ENCODE measurements at regions not wholly inside any gene's neighbourhood (a gene's known extent, or its start where the extent isn't known, plus 50 kb on each side); places are given as distances from the start of the nearest gene placed in this dataset.

DNA sequence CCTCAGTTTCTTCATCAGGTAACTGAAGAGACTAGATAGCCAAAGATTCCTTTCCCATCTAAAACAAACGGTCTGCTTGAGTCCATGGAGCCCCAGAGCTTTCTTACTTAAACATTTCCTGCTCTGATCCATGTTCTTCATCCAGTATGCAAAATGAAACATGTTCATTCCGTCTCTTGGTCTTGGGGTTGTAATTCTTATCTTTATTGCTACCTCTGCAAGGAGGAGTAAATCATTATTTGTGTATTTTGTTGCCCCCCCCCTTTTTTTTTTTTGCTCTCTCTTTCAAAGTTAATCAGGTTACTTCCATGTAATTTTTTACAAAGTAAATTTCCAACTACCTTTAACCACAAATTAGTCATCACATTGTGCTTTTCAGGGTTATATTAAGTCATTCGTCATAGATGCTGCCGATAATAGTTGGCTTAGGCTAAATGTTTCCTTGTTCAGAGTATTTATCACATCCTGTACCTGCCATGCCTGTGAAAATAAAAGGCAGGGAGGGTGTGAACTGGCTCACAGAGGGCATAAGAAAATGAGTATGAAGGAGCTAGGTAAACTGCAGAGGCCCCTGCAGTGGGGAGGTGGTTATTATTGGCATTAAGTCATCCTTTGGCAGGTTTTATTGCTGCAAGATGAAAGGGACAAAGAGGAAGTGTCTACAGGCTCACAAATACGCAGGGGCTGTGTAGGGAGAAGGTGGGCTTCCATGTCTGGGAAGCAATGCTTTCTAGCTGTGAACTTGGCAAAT lies 76.7 kb upstream of the HS3ST1 start:
- no peaks in the 10 kb centered on the region for H3K4me1 ChIP-seq (ENCODE audit: control insufficient read depth in 1 of 2, low read depth in 2 of 2)
- ATAC-seq (ENCODE audit: insufficient number of reproducible peaks, low FRiP score, low read depth) (no peak), DNase-seq (ENCODE audit: low spot score) (no peak)
- no peaks in the 10 kb centered on the region for H3K36me3 ChIP-seq
- H3K4me3 ChIP-seq: no peak overlapping the region
- no peaks in the 10 kb centered on the region for H3K9me3 ChIP-seq
- TF ChIP-seq, protein P1, sequence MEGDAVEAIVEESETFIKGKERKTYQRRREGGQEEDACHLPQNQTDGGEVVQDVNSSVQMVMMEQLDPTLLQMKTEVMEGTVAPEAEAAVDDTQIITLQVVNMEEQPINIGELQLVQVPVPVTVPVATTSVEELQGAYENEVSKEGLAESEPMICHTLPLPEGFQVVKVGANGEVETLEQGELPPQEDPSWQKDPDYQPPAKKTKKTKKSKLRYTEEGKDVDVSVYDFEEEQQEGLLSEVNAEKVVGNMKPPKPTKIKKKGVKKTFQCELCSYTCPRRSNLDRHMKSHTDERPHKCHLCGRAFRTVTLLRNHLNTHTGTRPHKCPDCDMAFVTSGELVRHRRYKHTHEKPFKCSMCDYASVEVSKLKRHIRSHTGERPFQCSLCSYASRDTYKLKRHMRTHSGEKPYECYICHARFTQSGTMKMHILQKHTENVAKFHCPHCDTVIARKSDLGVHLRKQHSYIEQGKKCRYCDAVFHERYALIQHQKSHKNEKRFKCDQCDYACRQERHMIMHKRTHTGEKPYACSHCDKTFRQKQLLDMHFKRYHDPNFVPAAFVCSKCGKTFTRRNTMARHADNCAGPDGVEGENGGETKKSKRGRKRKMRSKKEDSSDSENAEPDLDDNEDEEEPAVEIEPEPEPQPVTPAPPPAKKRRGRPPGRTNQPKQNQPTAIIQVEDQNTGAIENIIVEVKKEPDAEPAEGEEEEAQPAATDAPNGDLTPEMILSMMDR (IDR thresholded peaks at IDR 0.05): no peak
- H3K27ac ChIP-seq: no peak overlapping the region
- no peaks in the 10 kb centered on the region for H3K27me3 ChIP-seq (replicated peaks; ENCODE audit: insufficient read depth)

DNA sequence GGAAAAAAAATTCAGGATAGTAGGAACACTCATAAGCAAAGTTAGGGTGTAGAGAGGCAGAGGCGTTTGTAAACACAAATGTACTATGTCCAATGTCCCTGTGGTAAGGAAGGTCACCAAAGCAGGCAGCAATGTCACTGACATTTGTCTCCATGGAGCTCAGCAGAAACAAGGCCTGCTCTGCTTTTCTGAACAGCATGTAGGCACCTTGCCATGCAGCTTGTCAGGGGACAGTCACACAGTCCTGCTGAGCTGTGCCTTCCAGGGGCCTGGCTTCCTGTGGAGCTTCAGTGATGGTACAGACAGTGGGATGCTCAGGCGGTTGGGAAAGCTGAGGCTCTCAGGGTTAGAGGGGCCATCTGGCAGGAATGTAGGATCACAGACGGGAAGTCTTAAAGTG lies 74.5 kb upstream of the HS3ST1 start:
- Histone ChIP-seq H3K4me3 (no peak overlapping the region), H3K27ac (no peak overlapping the region), H3K36me3 (no peaks in the 10 kb centered on the region), H3K27me3 (replicated peaks; ENCODE audit: insufficient read depth) (no peaks in the 10 kb centered on the region), H3K9me3 (no peaks in the 10 kb centered on the region), H3K4me1 (ENCODE audit: control insufficient read depth in 1 of 2, low read depth in 2 of 2) (no peaks in the 10 kb centered on the region)
- TF ChIP-seq, protein P1 (IDR thresholded peaks at IDR 0.05): no peak
- DNase-seq (ENCODE audit: low spot score) (no peak), ATAC-seq (ENCODE audit: insufficient number of reproducible peaks, low FRiP score, low read depth) (no peak)

DNA sequence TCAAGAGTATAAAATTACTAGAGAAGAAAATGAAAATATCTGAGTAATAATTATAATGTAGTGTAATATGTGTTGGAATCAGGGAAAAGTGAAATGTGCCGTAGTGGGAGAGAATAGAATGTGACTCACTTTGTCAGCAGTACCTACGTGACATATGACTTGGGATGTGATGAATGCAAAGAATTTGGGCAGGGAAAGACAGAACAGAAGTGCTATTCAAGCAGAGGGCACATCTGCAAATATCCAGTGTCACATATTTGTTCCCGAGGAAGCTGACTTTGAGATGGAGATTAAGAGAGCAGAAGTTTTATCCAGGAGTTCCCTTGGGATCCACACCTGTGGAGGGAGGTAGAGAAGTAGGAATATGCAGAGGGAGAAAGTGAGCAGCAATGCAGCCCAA lies 69.3 kb upstream of the HS3ST1 start:
- no peaks in the 10 kb centered on the region for H3K27me3 ChIP-seq (replicated peaks; ENCODE audit: insufficient read depth)
- TF ChIP-seq, protein P1 (IDR thresholded peaks at IDR 0.05): no peak
- peaks cover 0 to 2% of the 10 kb centered on the region in 2 donors for H3K4me1 ChIP-seq (ENCODE audit: control insufficient read depth in 1 of 2, low read depth in 2 of 2)
- H3K36me3 ChIP-seq: no peaks in the 10 kb centered on the region
- no peak overlapping the region for H3K27ac ChIP-seq
- no peak for DNase-seq (ENCODE audit: low spot score)
- H3K9me3 ChIP-seq: no peaks in the 10 kb centered on the region
- H3K4me3 ChIP-seq: no peak overlapping the region
- no peak for ATAC-seq (ENCODE audit: insufficient number of reproducible peaks, low FRiP score, low read depth)

DNA sequence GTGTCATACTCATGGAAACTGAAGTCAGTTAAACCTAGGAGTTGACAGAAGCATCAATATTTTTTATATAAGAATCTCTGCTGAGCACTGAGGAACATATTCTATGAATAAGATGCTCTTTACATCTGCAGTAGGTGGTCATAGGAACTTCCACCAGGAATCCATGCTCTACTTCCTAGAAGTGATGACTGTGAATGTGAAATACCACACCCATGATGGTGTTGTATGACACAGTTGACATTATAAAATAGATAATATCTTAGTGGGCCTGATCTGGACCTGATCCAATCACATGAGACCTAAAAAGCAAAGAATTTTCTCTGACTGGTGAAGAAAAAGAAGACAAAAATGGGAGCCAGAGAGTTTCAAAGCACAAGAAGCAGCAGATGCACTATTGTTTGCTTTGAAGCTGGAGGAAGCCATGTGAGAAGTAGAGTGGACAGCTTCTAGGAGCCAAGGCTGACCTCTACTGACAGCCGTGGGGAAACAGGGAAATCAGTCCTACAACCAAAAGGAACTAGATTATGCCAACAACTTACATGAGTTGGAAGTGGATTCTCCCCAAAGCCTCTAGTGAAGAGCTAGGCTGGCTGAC lies 68.6 kb upstream of the HS3ST1 start:
- no peak for ATAC-seq (ENCODE audit: insufficient number of reproducible peaks, low FRiP score, low read depth)
- TF ChIP-seq, protein P1 (IDR thresholded peaks at IDR 0.05): no peak
- no peak for DNase-seq (ENCODE audit: low spot score)

DNA sequence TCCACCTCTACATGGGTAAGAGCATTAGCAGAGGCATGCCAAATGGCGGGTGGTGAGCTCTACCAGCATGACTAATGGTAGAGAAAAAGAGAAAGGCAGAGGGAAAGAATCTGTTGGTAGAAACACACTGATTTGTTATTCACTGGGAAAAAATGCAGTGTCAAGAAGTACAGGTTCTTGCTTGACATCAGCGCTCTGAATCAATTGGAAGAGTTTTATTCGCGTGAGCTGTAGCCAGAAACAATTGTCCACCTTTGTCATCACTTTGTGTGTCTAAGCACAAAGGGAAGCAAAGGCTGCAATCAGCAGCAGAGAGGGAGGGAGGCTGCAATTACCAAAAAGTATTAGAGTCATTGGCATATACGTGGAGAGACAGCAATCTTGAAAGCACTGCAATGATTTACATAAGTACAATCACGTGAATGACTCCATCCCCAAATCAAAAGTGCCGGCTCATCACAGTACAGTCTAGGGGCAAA lies 67.7 kb upstream of the HS3ST1 start:
- ATAC-seq (ENCODE audit: insufficient number of reproducible peaks, low FRiP score, low read depth) (no peak), DNase-seq (ENCODE audit: low spot score) (no peak)
- H3K9me3 ChIP-seq: no peaks in the 10 kb centered on the region
- peaks cover 0 to 2% of the 10 kb centered on the region in 2 donors for H3K4me1 ChIP-seq (ENCODE audit: control insufficient read depth in 1 of 2, low read depth in 2 of 2)
- H3K27ac ChIP-seq: no peak overlapping the region
- TF ChIP-seq, protein P1 (IDR thresholded peaks at IDR 0.05): no peak
- H3K36me3 ChIP-seq: no peaks in the 10 kb centered on the region
- no peak overlapping the region for H3K4me3 ChIP-seq
- no peaks in the 10 kb centered on the region for H3K27me3 ChIP-seq (replicated peaks; ENCODE audit: insufficient read depth)

More for the DNA sequence above, 68.6 kb upstream of the HS3ST1 start:
- no peaks in the 10 kb centered on the region for H3K9me3 ChIP-seq
- no peaks in the 10 kb centered on the region for H3K36me3 ChIP-seq
- H3K27me3 ChIP-seq (replicated peaks; ENCODE audit: insufficient read depth): no peaks in the 10 kb centered on the region
- H3K4me1 ChIP-seq (ENCODE audit: control insufficient read depth in 1 of 2, low read depth in 2 of 2): peaks cover 0 to 2% of the 10 kb centered on the region in 2 donors
- no peak overlapping the region for H3K27ac ChIP-seq
- no peak overlapping the region for H3K4me3 ChIP-seq
